ENCODE measurements at regions not wholly inside any gene's neighbourhood (a gene's known extent, or its start where the extent isn't known, plus 50 kb on each side); places are given as distances from the start of the nearest gene placed in this dataset.

- H3K27me3 ChIP-seq (ENCODE audit: low read depth, low read length): no peaks in the 10 kb centered on the region
- H3K36me3 ChIP-seq (replicated peaks; ENCODE audit: low read depth, low read length): no peaks in the 10 kb centered on the region
- no peaks in the 10 kb centered on the region for H3K9me3 ChIP-seq (ENCODE audit: insufficient read depth, low read length)
- TF ChIP-seq EZH2phosphoT487 (IDR thresholded peaks at IDR 0.05; ENCODE audit: low read depth) (no peak), CTCF (IDR thresholded peaks at IDR 0.05; ENCODE audit: low read depth, low read length) (no peak)
- no peak overlapping the region for H3K9ac ChIP-seq (ENCODE audit: low read length)
- no peak overlapping the region for H3K27ac ChIP-seq (ENCODE audit: low read length)
- H3K79me2 ChIP-seq (ENCODE audit: low read length): no peaks in the 10 kb centered on the region
- no peaks in the 10 kb centered on the region for H3K4me1 ChIP-seq (ENCODE audit: low read length)
- H4K20me1 ChIP-seq (ENCODE audit: insufficient read depth, low read length): no peaks in the 10 kb centered on the region
- no peak overlapping the region for H3K4me2 ChIP-seq (ENCODE audit: low read length)
- no peak overlapping the region for H2AFZ ChIP-seq (ENCODE audit: low read depth, low read length)
- no peak overlapping the region for H3K4me3 ChIP-seq (ENCODE audit: low read length)
These were observed 77.4 kb upstream of the GALNT9 start for GRCh38 chr12:132406493-132407450.

GRCh38 chr12:132405742-132406251 lies 76.4 kb upstream of the GALNT9 start:
- H3K4me2 ChIP-seq (ENCODE audit: low read length): no peak overlapping the region
- H3K36me3 ChIP-seq (replicated peaks; ENCODE audit: low read depth, low read length): no peaks in the 10 kb centered on the region
- no peaks in the 10 kb centered on the region for H3K27me3 ChIP-seq (ENCODE audit: low read depth, low read length)
- H3K9me3 ChIP-seq (ENCODE audit: insufficient read depth, low read length): no peaks in the 10 kb centered on the region
- no peak overlapping the region for H3K9ac ChIP-seq (ENCODE audit: low read length)
- H3K27ac ChIP-seq (ENCODE audit: low read length): no peak overlapping the region
- H3K79me2 ChIP-seq (ENCODE audit: low read length): no peaks in the 10 kb centered on the region
- no peak overlapping the region for H3K4me3 ChIP-seq (ENCODE audit: low read length)
- H4K20me1 ChIP-seq (ENCODE audit: insufficient read depth, low read length): no peaks in the 10 kb centered on the region
- H3K4me1 ChIP-seq (ENCODE audit: low read length): no peaks in the 10 kb centered on the region
- H2AFZ ChIP-seq (ENCODE audit: low read depth, low read length): no peak overlapping the region
- no peak for TF ChIP-seq CTCF (IDR thresholded peaks at IDR 0.05; ENCODE audit: low read depth, low read length)
- no peak for TF ChIP-seq EZH2phosphoT487 (IDR thresholded peaks at IDR 0.05; ENCODE audit: low read depth)

- no peak overlapping the region for H3K27ac ChIP-seq (ENCODE audit: low read length)
- H3K27me3 ChIP-seq (ENCODE audit: low read depth, low read length): no peaks in the 10 kb centered on the region
- H3K79me2 ChIP-seq (ENCODE audit: low read length): no peaks in the 10 kb centered on the region
- no peaks in the 10 kb centered on the region for H3K36me3 ChIP-seq (replicated peaks; ENCODE audit: low read depth, low read length)
- H4K20me1 ChIP-seq (ENCODE audit: insufficient read depth, low read length): no peaks in the 10 kb centered on the region
- H2AFZ ChIP-seq (ENCODE audit: low read depth, low read length): no peak overlapping the region
- no peak overlapping the region for H3K4me2 ChIP-seq (ENCODE audit: low read length)
- H3K4me3 ChIP-seq (ENCODE audit: low read length): no peak overlapping the region
- no peaks in the 10 kb centered on the region for H3K4me1 ChIP-seq (ENCODE audit: low read length)
- no peaks in the 10 kb centered on the region for H3K9me3 ChIP-seq (ENCODE audit: insufficient read depth, low read length)
- TF ChIP-seq EZH2phosphoT487 (IDR thresholded peaks at IDR 0.05; ENCODE audit: low read depth) (no peak), CTCF (IDR thresholded peaks at IDR 0.05; ENCODE audit: low read depth, low read length) (no peak)
- H3K9ac ChIP-seq (ENCODE audit: low read length): no peak overlapping the region
These were observed 75.8 kb upstream of the GALNT9 start for GRCh38 chr12:132404951-132405741.

- no peaks in the 10 kb centered on the region for H3K27me3 ChIP-seq (ENCODE audit: low read depth, low read length)
- no peaks in the 10 kb centered on the region for H3K4me1 ChIP-seq (ENCODE audit: low read length)
- H4K20me1 ChIP-seq (ENCODE audit: insufficient read depth, low read length): no peaks in the 10 kb centered on the region
- H3K9ac ChIP-seq (ENCODE audit: low read length): no peak overlapping the region
- H3K4me2 ChIP-seq (ENCODE audit: low read length): no peak overlapping the region
- TF ChIP-seq EZH2phosphoT487 (IDR thresholded peaks at IDR 0.05; ENCODE audit: low read depth) (no peak), CTCF (IDR thresholded peaks at IDR 0.05; ENCODE audit: low read depth, low read length) (no peak)
- no peaks in the 10 kb centered on the region for H3K9me3 ChIP-seq (ENCODE audit: insufficient read depth, low read length)
- H2AFZ ChIP-seq (ENCODE audit: low read depth, low read length): no peak overlapping the region
- H3K27ac ChIP-seq (ENCODE audit: low read length): no peak overlapping the region
- H3K36me3 ChIP-seq (replicated peaks; ENCODE audit: low read depth, low read length): no peaks in the 10 kb centered on the region
- no peak overlapping the region for H3K4me3 ChIP-seq (ENCODE audit: low read length)
- H3K79me2 ChIP-seq (ENCODE audit: low read length): no peaks in the 10 kb centered on the region
These were observed 75.1 kb upstream of the GALNT9 start for GRCh38 chr12:132404435-132404855.
